Stimulated activated CD4-positive, alpha-beta T cell treated with anti-CD3 and anti-CD28 coated beads, Interleukin-2, amount 100 ng/mL, for 48 hours (primary cell): ENCODE measurements at regions not wholly inside any gene's neighbourhood (a gene's known extent, or its start where the extent isn't known, plus 50 kb on each side); places are given as distances from the start of the nearest gene placed in this dataset.

Experiments used
- DNase-seq, 2 donors: peaks; one replicate each; pipeline ENCODE4 v3.0.0-alpha.2; 2020

DNA sequence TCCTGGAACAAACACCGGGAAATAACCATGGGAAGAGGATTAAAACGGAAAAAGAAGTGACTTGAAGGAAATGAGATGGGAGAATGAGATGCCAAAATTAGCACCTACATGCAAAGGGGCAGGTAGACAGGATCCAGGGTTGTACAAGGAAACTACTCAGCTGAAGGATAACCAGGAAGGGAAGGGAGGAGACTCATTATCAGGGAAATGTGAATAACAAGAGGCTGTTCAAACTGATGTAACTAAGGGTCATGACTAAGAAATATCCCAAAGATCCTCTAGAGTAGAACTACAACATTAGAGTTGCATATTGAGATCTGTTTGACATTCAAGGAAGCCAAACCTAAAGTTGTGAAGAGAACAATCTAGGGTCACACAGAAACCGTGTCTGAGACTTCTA lies 166.2 kb upstream of the SP8 start:
- DNase-seq, result no peak

- DNase-seq, result no peak
Measured at GRCh38 chr7:20954711-20955619, 168.3 kb upstream of the SP8 start.

DNA sequence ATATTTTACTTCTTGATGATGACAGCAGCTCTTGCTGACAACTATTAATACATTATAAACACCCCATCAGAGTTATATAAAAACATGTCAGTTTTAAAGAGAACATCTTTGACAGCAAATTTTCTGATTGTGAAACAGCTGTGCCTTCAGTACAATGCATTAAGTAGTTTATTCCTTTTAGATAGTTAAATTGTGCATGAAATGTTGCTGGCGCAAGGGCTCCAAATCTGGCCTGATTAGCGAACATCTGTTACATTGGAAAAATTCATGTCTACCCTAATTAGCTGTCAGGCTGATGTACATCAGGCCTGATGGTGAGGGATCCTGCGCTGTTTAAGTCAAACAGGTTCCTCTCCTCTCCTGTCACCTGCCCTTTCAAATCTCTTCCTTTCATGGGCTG lies 171.9 kb upstream of the SP8 start:
- DNase-seq, result no peak

GRCh38 chr7:20959281-20959680 lies 172.6 kb upstream of the SP8 start:
- DNase-seq, result no peak

- DNase-seq, result no peak
Measured at GRCh38 chr7:20963556-20964280, 177.0 kb upstream of the SP8 start.

- DNase-seq, result no peak
Measured at GRCh38 chr7:20964281-20964918, 177.7 kb upstream of the SP8 start.

GRCh38 chr7:20971219-20971618 lies 184.5 kb upstream of the SP8 start:
- no peak for DNase-seq

DNA sequence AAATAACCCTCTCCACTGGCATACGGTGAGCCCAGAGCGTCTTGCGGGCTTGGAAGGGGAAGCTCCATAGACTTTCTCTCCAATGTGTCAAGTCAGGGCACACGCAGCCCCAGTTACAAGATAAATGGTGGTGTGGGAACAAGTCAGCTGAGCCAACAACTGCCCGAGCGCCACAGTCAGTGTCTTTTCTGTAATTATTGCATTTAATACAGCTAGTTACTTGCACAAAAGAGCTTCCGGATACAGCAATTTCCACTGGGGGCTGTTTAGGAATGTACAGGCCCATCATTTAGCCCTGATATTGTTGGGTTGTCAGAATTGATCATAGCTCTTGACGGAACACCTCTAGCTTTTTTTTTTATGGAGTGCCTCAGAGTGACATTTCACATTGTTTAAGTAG lies 193.5 kb upstream of the SP8 start:
- DNase-seq, result no peak

GRCh38 chr7:20980668-20981264 lies 194.1 kb upstream of the SP8 start:
- no peak for DNase-seq

GRCh38 chr7:20988340-20988739 lies 201.7 kb upstream of the SP8 start:
- no peak for DNase-seq

- DNase-seq, result no peak
Measured at GRCh38 chr7:20991544-20991943, 204.9 kb upstream of the SP8 start.

DNA sequence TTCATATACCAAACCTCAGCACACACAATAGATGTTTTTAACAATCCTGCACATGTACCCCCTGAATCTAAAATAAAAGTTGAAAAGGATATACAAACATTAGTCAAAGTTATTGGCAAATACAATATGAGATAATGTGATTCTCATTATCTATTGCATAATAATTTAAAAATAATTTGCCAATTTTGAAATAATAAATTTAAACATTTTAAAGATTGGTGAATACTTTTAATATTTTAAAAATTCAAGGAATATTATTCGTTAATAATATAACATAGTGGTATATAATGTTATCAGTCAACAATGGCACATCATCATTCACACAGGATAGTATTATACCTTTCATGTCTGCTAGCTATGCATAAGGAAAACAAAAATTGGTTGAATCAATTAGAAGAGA lies 207.0 kb upstream of the SP8 start:
- DNase-seq, result no peak

DNA sequence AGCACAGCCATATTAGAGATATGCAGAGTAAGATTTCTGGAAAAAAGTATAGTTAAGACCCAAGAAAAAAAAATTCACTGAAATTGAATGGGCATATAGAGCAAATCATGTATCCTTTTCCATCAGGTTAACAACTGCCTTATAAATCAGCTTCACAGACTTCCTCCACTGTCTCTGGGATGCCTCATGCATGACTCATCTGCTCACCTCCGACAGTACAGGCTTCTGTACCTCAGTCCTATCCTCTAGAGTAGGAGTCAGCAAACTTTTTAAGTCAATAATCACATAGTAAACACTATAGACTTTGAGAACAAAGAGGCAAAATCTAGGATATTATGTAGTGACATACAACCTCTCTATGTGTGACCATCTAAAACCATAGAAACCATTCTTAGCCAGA lies 211.6 kb upstream of the SP8 start:
- no peak for DNase-seq

DNA sequence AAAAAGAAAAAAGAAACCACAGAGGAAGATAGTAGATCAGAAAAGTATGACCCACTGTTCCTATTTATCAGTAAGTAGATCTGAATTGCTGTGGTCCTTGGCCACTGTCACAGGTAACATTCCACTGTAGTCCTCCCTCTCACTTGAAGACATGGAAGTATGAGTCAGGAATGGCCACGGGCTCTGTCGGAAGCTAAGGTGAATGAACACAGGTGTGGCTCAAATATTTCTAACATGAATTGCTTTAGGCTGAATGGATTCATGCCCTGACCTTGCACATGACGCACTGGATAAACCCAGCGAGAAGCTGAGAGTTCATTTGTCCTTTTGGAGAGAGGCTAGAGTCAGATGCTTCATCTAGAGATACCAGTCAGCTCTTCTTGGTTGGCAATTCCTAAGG lies 224.5 kb upstream of the SP8 start:
- DNase-seq, result no peak

DNA sequence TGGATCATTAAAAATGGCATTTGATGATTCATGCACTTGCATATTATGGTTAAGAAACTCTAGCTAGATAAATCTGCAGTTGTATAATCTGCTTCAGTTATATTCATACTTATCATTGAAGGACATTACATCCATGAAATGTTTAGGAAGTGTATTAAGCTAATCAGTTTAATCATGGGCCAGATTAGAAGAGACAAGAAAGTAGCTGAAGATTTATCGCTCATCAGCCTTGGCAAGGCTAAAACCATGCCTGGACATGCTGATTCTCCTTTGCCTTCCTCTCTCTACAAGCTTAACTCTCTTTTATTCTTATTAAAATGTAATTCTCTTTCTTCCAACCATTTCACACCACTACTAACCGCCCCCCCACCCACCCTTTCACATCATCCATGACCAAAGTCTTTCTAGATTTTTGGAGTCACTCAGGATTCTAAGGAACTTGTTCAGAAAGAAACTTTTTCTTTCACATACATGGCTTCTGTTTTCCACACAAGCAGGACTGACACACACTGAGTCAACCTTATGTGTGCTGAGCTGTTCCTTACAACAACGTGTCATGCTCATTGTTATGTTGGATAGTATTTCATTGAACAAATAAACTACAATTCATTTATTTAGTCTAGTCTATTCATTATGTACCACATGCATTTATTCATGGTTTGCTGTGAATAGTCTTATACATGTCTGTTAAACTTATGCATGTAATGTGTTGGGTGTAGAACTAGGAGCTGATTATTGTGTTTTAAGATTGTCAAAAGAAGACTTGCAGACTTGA lies 227.3 kb upstream of the SP8 start:
- no peak for DNase-seq

DNA sequence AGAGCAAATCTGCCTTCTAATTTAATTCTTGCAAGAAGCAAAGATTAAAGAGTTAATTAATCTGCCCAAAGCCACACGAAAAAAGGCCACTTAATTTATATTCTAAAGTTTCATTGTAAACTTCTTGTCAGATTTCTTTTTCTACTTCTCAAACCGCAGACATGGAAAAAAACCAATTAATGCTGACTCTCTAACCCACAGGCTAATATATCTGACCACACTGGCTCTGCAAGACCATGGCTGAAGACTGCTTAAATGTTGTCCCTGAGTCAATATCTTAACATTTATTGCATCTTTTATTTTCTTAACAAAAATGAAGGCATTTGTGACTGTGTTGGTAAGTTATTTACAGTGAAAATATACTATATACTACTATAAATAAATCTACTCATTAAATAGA lies 234.0 kb upstream of the SP8 start:
- DNase-seq, result no peak

- DNase-seq, result no peak
Measured at GRCh38 chr7:21023841-21024484, 237.3 kb upstream of the SP8 start.

DNA sequence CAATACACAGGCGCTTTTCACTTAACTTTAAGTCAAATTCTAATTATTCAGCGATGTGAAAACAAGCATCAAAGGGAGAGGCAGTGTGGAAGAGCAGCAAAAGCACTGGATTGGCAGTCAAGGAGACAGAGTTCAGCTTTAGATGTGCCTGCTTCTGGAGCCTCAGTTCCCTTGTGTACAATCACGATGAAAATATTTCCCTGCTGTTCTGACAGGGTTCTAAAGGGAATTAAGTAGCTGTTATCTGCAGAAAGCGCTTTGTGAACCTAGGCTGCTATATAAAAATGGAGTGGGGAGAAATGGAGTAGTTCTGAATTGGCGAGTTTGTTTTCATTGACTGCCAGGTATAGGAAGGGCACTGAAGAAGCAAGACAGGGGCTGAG lies 237.8 kb upstream of the SP8 start:
- DNase-seq, result no peak

DNA sequence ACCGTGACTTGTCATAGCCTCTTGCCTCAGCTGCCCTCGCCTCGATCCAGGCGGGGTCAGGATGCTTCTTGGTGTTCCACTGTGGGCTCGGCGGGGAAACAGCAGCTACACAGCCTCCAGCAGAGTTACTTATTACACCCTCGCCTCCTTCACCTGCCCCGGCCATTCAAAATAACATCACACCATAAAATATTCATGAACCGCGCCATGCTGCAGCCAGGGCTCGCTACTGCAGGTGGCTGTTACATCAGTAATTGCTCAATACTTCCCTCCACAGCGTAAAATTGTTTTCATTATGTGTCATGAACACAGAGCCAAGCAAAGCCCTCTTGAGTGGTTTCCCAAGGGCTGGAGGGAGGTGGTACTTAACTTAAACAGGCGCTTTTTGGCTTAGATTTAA lies 241.5 kb upstream of the SP8 start:
- no peak for DNase-seq

DNA sequence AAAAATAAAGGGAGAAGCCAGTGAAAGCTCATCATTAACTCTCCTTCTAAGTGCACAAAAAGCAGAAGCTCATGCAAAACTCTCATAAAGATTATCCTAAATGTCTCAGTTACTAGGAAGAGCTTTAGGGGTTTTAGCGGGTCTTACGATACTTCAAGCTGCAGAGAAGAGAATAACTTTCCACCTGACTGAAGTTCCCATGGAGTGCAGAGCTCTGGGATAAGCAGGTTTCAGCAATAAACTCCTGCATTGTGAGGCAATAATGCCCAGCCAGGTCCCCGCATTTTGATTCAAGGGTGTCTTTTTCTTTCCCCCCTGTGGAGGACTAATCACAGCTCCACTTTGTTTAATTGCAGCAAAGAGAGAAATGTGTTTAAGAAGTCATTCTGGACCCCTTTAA lies 241.9 kb upstream of the SP8 start:
- no peak for DNase-seq

DNA sequence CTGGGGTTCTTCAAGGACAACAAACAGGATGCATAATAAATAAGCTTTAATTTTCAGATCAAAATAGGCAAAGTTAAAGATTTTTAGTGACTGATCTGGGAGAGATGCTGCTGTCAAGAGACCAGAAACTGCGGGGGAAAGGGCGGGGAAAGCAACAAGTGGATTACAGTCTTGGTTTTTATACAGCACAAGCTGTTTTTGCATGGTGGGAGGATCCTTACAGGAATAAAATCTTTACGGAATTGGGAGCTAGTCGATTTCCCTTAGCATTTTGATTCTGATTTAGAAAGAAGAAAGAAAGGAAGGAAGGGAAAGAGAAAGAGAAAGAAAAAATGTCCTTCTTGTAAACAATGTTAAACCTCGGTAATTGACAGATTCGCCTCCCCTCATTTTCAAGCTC lies 242.3 kb upstream of the SP8 start:
- DNase-seq, result no peak

DNA sequence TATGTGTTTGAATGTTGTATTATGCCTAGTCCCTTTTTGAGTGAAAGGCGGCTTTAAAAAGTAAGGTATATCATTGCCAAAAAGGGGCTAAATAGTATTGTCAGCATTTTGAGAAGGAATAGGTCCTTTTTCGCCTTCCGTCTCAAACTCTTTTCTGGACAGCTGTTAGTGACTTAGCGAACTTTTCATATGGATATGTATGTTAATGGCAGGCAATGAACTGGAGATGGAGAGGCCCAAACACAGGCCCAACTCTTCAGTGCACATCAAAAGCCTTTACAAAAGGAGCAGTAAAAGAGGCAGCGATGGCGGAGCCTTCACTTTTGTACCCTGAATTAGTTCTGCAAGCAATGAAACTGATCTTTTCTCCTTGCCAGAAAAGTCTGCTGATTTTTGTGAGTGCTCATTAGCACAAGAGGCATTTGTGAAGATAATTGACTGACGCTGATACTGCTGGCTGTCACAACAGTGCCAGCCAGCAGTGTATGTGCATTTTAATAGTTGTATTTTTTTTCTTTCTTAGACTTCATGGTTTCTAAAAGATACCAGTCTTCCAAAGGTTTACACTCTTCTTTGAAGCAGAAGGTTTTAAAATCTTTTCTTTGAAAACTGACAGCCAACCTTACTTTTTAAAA lies 243.7 kb upstream of the SP8 start:
- DNase-seq, result no peak
